NCI-H187 (cell line): ENCODE measurements at regions not wholly inside any gene's neighbourhood (a gene's known extent, or its start where the extent isn't known, plus 50 kb on each side); places are given as distances from the start of the nearest gene placed in this dataset.
"Not testable (repeated sequence)": the region's sequence is repeated elsewhere in the genome, so short reads cannot be mapped to it uniquely, and the experiment has no call there.

Experiments used
- DNase-seq, 2 experiments: peaks; one replicate each; lab custom pipeline; 2025; lab: John Stamatoyannopoulos, UW

DNA sequence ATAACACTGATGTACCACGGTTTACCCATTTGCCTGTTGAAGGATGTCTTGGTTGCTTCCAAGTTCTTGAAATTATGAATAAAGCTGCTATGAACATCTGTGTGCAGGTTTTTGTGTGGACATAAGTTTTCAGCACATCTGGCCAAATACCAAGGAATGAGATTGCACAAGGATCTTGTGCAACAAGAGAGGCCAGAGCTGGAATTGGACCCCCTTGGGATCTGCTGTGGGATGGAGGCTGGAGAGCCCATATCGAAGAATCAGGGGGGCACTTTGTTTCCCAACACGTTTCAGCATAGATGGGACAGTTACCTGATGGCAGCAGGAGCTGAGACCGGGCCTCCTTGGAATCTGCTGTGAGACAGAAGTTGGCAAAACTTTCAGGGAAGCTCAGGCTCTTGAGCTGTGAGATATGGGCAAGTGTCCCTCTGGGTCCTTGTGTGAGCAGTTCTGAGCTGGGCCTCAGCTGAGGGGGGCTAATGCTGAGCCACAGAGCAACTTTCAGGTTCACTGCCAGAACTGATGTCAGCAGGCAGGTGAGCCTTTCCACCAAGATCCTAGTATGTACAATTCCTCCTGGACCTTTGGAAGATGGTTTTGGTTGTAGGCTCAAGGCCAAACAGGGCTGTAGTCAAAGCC is 115.2 kb upstream of the RAB18 start:
- no peak for DNase-seq

DNA sequence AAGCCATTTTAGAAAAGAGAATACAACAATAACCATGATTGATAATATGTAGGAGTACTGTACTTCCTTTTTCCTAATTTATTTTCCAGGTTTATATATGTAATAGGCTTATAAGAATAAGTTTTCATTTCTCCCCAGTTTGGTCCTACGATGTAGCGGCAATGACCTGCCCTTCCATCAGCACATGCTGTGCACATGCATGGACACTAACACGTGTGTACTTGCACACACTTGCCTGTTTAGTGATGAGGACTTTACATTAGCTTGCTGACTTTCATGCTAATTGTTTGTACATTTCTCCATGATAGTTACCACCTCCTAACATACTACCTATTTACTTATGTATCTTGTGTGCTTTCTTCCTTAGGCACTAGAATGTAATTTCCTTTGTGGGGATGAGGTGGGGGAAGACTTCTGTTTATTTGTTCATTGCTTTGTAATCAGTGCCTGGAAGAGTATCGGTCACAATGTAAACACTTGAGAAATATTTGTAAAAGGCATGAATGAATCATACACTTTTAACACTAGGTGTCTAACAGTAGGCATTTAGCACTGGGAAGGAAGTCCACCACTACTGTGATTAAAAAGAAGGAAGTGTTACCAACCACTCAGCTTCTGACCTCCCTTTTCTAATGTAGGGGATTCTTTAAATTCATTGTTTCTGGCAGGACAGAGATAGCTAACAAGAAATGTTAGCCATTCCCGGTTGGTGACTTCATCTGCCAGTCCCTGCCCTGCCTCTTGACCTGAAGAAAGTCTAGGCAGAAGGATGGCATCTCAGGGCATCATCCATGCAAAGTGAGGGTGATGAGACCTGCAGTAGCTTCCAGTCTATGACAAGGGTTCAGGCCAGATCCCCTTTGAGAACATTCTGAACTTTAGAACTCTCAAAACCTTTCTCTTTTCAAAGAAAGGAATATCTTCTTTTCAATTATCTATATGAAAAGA is 120.2 kb upstream of the RAB18 start:
- no peak for DNase-seq

DNA sequence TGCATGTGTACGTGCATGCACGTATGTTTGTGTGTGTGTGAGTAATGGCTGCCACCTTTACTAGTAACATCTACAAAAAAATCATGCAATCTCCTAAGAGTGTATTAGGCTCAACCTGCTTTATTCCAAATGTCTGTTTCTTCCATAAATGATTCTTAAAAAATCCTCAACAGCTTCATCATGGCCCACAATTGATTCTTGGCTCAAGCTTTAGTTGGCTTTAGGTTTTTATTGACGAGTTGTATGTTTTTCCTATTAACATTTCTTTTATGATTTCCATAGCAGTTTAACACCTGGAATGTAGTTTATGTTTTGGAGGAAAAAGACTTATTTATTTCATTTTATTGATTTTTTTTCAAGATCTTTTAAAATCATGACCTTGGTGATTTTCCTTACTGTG is 121.9 kb upstream of the RAB18 start:
- DNase-seq, result no peak

DNA sequence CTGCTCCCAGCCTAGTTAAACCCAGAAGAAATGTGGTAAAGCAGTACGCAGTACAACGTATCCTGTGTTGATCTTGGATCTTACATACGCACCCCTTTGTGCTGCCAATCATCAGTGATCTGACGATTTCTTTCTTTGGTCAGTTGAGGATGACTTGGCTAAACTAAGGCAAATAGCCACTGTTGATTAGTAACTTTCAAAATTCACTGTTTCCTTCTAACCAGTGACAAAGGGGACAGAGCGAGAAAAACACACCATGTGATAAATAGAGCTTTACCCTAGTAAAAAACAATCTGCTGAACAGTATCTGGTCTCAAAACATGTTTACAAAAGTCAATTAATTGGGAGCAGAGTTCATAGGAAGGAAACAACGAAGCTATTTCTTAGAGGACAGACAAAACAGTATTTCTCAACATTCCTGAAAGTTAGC is 123.2 kb upstream of the RAB18 start:
- no peak for DNase-seq

DNA sequence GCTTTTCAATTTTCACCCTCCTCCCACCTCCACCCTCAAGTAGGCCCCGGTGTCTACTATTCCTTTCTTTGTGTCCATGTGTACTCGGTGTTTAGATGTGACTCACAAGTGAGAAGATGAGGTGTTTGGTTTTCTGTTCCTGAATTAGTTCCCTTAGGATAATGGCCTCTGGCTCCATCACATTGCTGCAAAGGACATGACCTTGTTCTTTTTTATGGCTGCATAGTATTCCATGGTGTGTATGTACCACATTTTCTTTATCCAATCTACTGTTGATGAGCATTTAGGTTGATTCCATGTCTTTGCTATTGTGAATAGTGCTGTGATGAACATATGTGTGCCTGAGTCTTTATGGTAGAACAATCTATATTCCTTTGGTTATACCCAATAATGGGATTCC is 125.1 kb upstream of the RAB18 start:
- not testable (repeated sequence) for DNase-seq

DNA sequence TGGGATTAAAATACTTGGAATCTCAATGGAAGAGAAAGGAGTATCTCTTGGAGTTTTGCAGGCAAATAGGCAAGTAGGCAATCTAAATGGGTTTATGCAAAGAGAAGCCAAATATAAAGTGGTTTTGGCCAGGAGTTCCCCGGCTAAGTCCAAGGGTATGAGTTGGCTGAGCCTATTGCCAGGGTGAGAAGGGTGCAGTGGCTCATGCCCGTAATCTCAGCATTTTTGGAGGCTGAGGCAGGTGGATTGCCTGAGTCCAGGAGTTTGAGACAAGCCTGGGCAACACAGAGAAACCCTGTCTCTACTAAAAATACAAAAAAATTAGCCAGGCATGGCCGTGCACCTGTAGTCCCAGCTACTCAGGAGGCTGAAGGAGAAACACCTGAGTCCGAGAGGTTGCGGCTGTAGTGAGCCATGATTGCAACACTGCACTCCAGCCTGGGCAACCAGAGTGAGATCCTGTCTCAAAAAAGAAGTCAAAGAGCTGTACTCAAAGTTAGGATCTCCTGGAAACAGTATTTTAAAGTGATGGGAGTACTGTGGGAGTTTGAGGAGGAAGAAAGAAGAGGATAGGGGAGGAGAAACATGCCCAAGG is 130.4 kb upstream of the RAB18 start:
- DNase-seq, result no peak

DNA sequence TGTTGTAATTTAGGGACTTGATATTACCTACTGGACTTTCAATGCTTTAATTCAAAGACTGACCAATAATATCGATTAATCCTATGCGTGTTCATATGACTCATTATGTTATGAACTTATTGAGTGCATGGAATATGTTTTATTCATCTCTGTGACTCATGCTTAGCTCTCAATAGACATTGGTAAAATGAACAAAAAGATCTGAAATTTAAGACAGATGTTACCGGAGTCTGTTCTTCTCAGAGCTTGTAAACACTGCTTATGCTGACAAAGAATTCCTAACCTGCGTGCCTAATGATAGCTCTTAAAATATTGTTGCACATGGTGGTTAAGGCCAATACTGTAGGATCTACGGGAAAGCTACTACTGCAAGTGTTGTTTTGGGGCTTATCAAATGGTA is 131.5 kb upstream of the ACBD5 start:
- DNase-seq, result no peak

DNA sequence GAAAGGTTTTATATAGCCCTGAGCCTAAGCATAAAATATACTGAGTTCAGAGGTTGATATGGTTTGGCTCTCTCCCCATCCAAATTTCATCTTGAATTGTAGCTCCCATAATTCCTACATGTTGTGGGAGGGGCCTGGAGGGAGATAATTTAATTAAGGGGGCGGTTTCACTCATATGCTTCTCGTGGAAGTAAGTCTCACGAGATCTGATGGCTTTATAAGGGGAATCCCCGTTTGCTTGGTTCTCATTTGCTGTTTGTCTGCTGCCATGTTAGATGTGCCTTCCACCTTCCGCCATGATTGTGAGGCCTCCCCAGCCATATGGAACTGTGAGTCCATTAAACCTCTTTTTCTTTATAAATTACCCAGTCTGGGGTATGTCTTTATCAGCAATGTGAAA is 130.8 kb upstream of the ACBD5 start:
- DNase-seq, result not testable (repeated sequence)

DNA sequence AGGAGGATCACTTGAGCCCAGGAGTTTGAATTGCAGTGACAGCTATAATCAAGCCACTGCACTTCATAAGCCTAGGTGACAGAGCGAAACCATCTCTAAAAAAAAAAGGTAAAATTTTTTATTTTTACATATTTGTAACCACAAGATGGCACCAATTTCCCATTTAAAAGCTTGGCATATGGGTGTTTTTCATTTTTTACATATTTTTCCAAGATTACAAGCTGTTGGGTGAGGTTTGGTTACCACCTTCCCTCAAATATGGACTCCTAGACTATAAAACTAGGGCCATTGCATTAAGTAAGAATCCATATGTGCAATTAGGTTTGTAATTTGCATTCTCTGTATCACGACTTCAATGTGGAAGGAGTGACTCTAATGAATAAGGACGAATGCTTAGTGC is 129.3 kb upstream of the ACBD5 start:
- DNase-seq, result no peak

DNA sequence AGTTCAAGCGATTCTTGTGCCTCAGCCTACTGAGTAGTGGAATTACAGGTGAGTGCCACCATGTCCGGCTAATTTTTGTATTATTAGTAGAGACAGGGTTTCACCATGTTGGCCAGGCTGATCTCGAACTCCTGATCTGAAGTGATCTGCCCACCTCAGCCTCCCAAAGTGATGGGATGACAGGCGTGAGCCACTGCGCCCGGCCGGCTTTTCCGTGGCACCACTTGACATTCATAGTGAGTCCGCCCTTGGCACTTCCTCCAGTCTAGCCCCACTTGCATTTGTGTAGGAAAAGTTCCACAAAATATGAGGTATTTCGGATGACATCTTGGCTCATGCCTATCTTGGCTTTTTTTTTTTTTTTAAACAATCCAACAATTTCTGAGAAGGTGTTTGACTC is 128.1 kb upstream of the ACBD5 start:
- no peak for DNase-seq

DNA sequence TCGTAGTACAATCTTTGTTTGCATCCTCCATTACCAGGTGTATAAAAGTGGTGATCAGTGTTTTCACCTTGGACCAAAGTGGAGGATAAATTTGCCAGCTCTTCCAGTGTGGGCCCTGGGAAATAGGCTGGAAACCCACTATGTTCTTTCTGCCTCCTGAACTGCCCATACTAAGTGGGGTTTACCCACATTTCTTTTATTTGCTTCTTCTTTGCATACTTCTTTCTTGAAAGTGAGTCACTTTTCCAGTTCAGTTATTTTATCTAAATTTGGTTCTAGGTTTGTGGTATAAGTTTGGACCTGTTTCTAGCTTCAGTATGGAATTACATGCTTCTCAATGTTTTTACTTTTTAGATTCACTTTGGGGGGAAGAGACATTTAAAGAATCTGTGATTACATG is 126.2 kb upstream of the ACBD5 start:
- DNase-seq, result no peak

DNA sequence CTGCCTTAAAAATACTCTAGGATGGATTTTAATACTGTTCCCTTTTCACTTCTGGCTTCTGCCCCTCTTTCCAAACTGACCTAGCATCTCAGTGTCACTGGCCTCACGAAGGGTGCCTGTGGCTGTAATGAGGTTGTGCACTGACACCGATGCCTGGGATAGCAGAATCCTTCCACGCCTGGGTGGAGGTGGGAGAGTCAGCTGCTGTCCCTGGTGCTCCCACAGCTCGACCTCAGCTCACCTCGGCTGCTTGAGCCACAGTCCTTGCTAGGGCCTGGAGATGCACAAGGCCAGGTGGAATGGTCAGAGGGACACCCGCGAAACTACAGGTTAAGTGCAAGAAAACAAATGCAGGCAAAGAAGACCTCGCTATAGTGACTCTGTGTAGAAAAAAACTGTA is 123.4 kb upstream of the ACBD5 start:
- DNase-seq, result no peak

DNA sequence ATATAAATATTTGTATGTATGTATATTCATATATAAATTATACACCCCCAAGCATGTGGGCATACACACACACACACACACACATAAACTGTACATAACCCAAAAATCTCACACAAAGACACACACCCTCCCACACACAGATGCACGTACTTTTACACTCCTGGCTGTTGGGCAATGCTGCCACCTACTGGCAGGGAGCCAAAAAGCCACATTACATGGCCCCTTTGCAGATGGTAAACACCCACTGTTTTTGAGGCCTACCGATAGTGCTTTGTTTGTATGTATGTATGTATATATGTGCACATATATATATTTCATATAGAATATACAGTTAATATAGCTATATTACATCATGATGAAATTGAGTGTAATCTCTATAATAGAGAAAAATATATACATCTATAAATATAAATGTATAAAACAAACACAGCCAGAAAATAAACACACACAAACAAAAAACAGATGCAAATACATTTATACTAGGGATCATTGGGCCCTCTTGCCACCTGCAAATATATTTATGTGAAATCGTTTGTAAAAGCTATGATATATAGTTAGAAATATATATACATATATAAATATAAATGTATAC is 120.1 kb upstream of the ACBD5 start:
- peak in 1 of 2 experiments; percentile 30 for DNase-seq

DNA sequence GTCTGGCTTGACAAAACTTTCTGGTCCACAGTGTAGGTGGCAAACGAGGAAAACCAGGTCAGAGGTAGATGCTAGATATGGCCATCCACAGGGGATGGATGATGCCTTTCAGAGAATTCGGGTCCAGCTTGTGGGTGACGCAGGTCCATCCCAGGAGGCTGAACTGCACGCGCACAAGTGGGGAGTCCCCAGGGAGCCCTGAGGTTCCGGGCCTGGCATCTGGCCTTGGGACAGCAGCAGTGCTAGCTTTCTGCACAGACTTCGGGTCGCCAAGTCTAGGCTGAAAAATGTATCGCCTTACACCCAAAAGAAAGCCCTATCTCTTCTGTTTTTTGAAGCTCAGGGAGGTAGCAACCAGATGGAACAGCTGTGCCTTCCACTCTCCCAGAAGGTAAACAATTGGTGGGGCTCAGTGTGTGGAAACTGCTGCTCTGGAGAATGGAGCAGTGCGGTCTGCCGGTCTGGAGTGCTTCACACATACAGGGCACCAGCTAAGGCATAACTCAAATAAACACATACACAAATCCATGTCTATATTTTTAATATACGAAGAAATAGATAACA is 119.3 kb upstream of the ACBD5 start:
- no peak for DNase-seq

DNA sequence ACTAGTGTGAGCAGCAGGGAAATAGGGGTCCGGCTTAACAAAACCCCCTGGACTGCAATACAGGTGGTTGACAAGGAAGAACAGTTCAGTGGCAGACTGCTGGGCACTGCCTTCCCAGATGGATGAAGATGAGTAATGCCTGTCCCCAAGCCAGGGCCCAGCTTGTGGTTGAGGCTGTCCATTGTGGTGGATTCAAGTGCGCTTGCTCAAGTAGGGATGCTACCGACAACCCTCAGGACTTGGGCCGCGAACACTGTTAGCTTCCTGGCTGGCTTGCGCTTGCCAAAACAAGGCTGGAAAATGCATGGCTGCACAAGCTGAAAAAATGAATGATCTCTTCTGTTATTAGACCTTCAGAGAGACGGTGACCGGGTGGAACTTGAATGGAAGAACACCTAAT is 116.1 kb upstream of the ACBD5 start:
- DNase-seq, result no peak

DNA sequence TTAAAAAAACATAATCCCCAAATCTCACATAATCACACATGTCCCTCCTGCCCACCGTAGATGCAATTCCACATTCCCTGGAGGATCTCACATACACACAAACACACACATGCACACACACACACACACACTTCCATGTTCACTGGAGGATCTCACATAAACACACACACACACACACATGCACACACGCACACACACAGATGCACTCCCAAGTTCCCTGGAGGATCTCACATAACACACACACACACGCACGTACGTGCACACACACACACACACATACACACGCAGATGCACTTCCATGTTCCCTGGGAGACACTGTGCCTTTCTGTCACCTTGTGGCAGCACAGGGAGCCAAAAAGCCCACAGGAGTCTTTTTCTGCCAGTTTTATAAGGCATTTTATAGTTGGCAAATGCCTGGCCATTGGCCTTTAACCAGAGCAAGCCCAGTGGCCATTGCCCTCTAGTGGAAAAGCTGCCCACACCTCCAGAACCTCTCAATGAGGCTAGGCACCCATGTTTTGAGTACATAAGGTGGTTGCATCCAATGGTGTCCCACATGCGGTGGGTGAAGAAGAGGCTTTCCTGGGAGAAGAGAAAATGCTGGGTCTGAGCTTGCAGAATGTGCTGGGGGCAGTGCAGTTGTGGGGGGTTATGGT is 115.4 kb upstream of the ACBD5 start:
- DNase-seq, result no peak

DNA sequence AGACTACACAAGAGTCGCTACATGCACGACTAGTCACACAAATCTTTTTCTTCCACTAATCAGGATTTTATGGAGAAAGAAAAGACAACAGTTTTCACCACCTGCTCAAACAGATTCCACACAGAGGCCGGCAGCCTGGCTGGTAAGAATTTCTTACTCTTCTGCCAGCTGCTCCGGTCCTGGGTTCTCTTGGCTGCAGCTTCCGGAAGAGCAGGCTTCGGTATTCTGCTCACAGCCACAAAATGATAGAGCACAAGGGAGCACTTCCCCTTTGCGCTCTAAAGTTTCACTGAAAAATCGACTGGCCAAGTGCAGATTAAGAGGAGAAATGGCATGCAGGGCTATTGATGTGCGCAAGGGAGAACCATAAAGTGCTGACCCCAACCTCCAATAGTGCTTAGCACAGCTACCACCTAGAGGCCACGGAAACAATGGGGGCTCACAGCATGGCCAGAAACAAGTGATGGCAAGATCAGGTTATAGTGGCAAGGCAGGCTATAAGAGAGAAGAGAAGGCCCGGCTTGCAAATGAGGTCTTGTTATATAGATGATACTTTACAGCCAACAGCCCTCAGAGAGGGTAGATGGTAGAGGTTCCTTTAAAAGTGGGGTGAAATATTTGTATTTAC is 114.2 kb upstream of the ACBD5 start:
- DNase-seq, result not testable (repeated sequence)

DNA sequence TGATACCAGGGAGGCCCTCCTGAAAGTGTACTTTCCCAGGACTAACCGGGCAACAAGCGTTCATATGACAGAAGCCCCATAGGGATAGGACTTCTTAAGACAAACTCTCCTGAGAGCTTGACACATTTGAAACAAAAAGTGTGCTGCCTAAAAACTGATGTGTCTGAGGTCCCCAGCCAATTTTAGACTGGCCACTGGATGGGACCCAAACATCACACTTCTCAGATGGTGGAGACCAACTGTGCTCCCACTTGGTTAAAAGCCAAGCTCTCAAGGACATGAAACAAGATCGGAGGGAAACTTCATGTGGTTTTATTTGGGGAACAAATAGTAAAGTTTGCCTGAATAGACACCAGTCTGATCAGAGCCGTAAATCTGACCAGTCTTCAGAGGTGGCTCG is 113.5 kb upstream of the ACBD5 start:
- DNase-seq, result not testable (repeated sequence)

DNA sequence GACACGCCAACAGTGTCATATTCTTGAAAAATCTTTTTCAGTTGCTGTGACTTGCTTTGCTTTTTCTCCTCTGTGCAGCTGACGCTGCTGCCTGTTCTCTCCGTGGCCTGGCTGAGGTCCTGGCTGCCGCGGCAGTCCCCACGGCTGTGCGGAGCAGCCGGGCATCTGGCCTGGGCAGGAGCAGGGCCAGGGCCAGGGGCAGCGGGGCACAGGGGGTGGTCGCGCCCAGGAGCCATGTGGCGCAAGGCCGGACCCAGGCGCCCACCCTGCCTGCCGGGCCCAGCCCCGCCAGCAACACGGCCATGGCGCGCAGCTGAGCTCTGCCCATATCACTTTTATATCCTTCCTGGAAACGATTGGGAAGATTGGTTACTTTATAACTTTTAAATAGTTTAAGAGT is 109.4 kb upstream of the ACBD5 start:
- DNase-seq, result no peak

DNA sequence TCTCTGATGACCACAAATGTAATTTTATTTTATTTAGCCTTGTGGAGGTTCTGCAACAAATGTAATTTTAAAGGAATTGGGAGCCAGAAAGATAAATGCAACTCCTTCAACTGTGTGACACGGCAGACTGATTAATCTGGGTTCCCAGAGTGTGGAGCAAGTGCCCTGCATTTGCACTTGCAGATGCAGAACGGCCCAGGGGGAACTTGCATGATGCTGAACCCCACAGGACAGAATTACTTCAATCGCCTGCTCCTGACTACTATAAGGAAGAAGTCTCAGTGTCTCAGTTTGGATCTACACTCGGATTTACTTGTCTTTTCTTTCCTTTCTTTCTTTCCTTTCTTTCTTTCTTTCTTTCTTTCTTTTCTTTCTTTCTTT is 107.2 kb upstream of the ACBD5 start:
- not testable (repeated sequence) for DNase-seq

DNA sequence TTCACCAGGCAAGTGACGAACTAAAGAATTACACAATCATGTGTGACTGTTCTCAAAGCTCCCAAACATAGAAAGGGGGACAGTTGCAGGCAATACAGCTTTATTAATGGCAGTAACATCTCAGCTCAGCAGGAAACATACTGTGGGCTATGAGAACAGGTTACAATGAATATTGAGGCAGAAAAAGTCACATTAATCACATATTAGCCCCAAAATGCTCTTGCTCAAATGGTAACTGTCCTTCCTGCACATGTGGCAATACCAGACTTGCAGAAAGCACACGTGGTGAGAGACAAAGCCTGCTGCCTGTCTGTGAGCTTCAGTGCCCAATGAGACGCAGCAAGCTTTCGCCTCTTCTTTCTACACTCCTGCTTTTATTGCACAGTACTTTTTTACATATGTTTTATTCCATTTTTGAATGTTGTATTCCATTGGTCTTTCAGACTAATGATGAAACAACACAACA is 104.9 kb upstream of the ACBD5 start:
- no peak for DNase-seq
